ENCODE measurements at regions not wholly inside any gene's neighbourhood (a gene's known extent, or its start where the extent isn't known, plus 50 kb on each side); places are given as distances from the start of the nearest gene placed in this dataset.

DNA sequence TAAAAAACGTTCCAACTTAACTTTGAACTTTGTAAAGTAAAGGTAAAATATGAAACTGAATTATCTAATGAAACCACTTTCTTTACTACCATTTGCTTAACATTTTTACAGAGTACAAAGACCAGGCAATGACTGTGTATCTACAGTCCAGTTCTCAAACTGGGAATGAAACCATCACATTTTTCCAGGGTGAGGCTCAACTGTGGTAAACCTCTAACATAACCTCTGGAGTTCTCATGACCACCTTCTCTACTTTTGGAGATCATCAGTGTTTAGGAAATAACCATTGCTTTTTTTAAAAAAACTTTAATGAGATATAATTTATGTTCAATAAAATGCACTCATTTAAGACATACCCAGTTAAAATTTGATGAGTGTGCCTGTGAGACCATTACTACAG is 223.5 kb downstream of the RNF152 start:
- TF ChIP-seq, protein P1, sequence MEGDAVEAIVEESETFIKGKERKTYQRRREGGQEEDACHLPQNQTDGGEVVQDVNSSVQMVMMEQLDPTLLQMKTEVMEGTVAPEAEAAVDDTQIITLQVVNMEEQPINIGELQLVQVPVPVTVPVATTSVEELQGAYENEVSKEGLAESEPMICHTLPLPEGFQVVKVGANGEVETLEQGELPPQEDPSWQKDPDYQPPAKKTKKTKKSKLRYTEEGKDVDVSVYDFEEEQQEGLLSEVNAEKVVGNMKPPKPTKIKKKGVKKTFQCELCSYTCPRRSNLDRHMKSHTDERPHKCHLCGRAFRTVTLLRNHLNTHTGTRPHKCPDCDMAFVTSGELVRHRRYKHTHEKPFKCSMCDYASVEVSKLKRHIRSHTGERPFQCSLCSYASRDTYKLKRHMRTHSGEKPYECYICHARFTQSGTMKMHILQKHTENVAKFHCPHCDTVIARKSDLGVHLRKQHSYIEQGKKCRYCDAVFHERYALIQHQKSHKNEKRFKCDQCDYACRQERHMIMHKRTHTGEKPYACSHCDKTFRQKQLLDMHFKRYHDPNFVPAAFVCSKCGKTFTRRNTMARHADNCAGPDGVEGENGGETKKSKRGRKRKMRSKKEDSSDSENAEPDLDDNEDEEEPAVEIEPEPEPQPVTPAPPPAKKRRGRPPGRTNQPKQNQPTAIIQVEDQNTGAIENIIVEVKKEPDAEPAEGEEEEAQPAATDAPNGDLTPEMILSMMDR (IDR thresholded peaks at IDR 0.05), result no peak
- TF ChIP-seq POLR2AphosphoS5 (IDR thresholded peaks at IDR 0.05), result no peak
- no peak for TF ChIP-seq POLR2A (IDR thresholded peaks at IDR 0.05)
- TF ChIP-seq EP300 (IDR thresholded peaks at IDR 0.05), result no peak
